GM12875 (cell line): ENCODE measurements at regions not wholly inside any gene's neighbourhood (a gene's known extent, or its start where the extent isn't known, plus 50 kb on each side); places are given as distances from the start of the nearest gene placed in this dataset.
A peak's percentile ranks its signal among the peaks of the same experiment; 100 is the strongest.

Experiments used
- H3K4me3 ChIP-seq: one replicate; pipeline ENCODE4 v1.5.1; 2011; ENCODE audit warnings: low read depth, low read length, control low read depth
- TF ChIP-seq, protein P1 (sequence below): IDR thresholded peaks from 2 replicates; pipeline ENCODE4 v1.5.1; 2011; ENCODE audit warnings: low read depth, mild to moderate bottlenecking, control low read depth, inconsistent platforms, low read length, moderate library complexity, borderline replicate concordance; ENCODE audit not compliant: insufficient read depth

DNA sequence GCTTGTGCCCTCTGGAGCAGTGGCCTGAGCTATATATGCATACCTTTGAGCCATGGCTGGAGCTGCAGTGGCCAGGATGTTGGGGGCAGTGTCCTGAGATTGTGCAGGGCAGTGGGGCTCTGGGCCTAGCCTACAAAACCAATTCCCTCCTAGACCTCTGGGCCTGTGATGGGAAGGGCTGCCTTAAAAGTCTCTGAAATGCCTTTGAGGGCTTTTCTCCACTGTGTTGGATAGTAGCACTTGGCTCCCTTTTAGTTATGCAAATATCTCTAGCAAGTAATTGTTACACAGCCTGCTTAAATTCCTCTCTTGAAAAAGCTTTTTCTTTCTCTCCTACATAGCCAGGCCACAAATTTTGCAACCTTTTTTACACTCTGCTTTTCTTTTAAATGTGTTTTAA is 426.4 kb downstream of the ACTR3B start:
- TF ChIP-seq, protein P1, sequence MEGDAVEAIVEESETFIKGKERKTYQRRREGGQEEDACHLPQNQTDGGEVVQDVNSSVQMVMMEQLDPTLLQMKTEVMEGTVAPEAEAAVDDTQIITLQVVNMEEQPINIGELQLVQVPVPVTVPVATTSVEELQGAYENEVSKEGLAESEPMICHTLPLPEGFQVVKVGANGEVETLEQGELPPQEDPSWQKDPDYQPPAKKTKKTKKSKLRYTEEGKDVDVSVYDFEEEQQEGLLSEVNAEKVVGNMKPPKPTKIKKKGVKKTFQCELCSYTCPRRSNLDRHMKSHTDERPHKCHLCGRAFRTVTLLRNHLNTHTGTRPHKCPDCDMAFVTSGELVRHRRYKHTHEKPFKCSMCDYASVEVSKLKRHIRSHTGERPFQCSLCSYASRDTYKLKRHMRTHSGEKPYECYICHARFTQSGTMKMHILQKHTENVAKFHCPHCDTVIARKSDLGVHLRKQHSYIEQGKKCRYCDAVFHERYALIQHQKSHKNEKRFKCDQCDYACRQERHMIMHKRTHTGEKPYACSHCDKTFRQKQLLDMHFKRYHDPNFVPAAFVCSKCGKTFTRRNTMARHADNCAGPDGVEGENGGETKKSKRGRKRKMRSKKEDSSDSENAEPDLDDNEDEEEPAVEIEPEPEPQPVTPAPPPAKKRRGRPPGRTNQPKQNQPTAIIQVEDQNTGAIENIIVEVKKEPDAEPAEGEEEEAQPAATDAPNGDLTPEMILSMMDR: no peak
- H3K4me3 ChIP-seq: no peak overlapping the region

- H3K4me3 ChIP-seq: no peak overlapping the region
- TF ChIP-seq, protein P1: no peak
Observed at GRCh38 chr7:153188161-153188560, 428.6 kb downstream of the ACTR3B start.

DNA sequence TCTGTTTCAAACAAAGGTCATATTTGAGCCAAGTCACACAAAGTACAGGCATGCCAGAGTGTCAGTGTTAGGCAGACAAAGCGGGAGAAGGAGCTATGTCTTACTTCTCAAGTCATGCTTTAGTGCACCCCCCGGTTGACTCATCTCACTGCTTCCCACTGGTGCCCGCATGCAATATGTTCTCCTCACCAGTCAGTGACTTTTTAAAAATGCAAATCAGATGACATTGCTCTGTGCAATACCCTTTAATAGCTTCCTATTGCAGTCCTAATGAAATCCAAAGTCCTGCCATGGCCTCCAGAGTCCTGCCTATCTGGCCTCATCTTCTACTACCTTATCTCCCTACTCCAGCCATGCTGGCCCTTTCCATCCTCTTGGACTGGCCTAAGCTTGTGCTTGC is 429.1 kb downstream of the ACTR3B start:
- no peak overlapping the region for H3K4me3 ChIP-seq
- TF ChIP-seq, protein P1: no peak

DNA sequence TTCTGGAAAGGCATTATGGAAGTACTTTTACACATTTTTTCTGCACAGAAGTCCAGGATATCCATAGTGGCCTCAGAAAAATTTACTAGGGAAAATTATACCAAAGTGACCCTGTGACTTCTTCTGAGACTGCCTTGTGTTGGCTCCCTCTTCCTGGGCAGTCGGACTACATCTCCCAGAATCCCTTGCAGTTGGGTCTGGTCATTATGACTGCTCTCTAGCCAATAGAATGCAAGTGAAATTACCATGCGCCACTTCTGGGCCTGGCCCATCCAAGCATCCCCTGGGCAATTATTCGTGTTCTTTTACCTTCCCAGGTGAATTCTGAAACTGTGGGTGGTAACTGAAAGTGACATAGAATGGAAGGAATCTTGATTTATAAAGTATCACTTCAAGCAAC is 430.9 kb downstream of the ACTR3B start:
- H3K4me3 ChIP-seq: no peak overlapping the region
- TF ChIP-seq, protein P1: no peak

DNA sequence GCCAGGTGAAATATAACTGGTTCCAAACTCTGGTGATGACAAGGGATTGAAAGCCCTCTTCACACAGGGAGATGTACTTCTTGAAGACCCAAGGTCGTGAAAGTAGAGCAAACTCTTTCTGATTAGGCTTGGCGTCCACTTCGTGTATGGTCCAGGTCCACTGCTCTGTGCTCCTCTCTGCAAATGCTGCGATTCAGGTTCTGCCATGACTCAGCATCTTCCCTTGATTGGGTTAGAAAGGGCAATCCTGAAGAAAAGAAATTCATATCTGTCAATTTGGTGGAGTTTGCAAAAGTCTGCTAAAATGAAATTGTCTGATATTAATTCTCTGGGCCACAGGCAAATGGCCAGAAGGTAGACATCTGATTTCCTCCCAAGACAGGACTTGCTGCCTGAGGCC is 431.4 kb downstream of the ACTR3B start:
- H3K4me3 ChIP-seq: no peak overlapping the region
- TF ChIP-seq, protein P1: no peak

- TF ChIP-seq, protein P1: peak; percentile 85
- H3K4me3 ChIP-seq: no peak overlapping the region
Observed at GRCh38 chr7:153193144-153193595, 433.6 kb downstream of the ACTR3B start.

DNA sequence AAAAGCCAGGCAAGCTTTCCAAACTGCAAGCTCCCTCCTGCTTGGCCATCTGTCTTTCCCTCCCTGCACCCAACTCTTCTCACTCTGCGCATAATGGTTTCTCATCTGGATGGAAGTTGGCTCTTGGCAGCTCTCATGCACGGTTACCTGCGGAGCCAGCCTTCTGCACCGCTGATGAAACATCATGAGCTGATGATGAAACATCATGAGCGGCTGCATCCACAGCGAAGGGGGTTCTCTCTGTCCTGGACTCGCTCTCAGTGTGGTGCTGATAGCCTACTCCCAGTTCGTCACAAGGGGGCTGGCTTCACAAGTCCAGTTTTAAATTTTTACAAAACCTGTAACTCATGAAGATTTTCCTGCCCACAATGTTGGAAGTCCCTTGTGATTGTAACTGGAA is 457.5 kb downstream of the ACTR3B start:
- TF ChIP-seq, protein P1: no peak
- no peak overlapping the region for H3K4me3 ChIP-seq
